HEK293 (cell line): ENCODE measurements at regions not wholly inside any gene's neighbourhood (a gene's known extent, or its start where the extent isn't known, plus 50 kb on each side); places are given as distances from the start of the nearest gene placed in this dataset.

Experiments
- CTCF ChIP-seq: fragments of 450-650 bp; formaldehyde crosslinking; IDR thresholded peaks from 2 replicates; pipeline ENCODE4 v1.5.1; 2016; ENCODE audit warnings: missing biosample characterization, missing genetic modification characterization
- ELK4 ChIP-seq: IDR thresholded peaks from 2 replicates; pipeline ENCODE4 v1.6.1; 2011; ENCODE audit warnings: mild to moderate bottlenecking, low read depth, low read length, borderline replicate concordance
- HOXA7 ChIP-seq: sonication (generic); formaldehyde crosslinking; IDR thresholded peaks from 2 replicates; pipeline ENCODE4 v1.8.1; 2022; ENCODE audit warnings: missing genetic modification reagents, borderline replicate concordance
- REPIN1 ChIP-seq: fragments of 450-650 bp; formaldehyde crosslinking; IDR thresholded peaks from 2 replicates; pipeline ENCODE4 v1.5.1; 2017; ENCODE audit warnings: missing biosample characterization, missing genetic modification characterization, low read depth
- ZBTB26 ChIP-seq: fragments of 450-650 bp; formaldehyde crosslinking; optimal IDR thresholded peaks from 2 replicates; pipeline ENCODE3; 2016; ENCODE audit warnings: missing biosample characterization, mild to moderate bottlenecking, missing genetic modification characterization
- ZNF169 ChIP-seq: fragments of 450-650 bp; formaldehyde crosslinking; IDR thresholded peaks from 2 replicates; pipeline ENCODE4 v1.5.1; 2016; ENCODE audit warnings: missing biosample characterization, missing genetic modification characterization
- ZNF202 ChIP-seq: fragments of 450-650 bp; formaldehyde crosslinking; IDR thresholded peaks from 2 replicates; pipeline ENCODE4 v1.5.1; 2016; ENCODE audit warnings: missing biosample characterization, missing genetic modification characterization, borderline replicate concordance
- ZNF350 ChIP-seq: fragments of 450-650 bp; formaldehyde crosslinking; IDR thresholded peaks from 2 replicates; pipeline ENCODE4 v1.5.0; 2017; ENCODE audit warnings: missing biosample characterization, mild to moderate bottlenecking, missing genetic modification characterization

- TF ChIP-seq ZNF350 (tag by site-specific recombination) (no peak), ZBTB26 (tag by site-specific recombination) (no peak), REPIN1 (no peak), CTCF (tag by site-specific recombination) (no peak), HOXA7 (CRISPR knock-in tag) (no peak), ELK4 (no peak), ZNF202 (no peak), ZNF169 (tag by site-specific recombination) (no peak)
Observed at GRCh38 chr2:54394392-54394791, 61.7 kb upstream of the SPTBN1 start.
